ENCODE measurements at regions not wholly inside any gene's neighbourhood (a gene's known extent, or its start where the extent isn't known, plus 50 kb on each side); places are given as distances from the start of the nearest gene placed in this dataset.

GRCh38 chr2:200211643-200212042 lies 94.8 kb upstream of the SPATS2L start:
- peaks cover 3 to 9% of the 10 kb centered on the region in 2 donors for H3K9me3 Mint-ChIP-seq
- H3K4me3 Mint-ChIP-seq: no peak overlapping the region
- ATAC-seq (replicated peaks) (no peak), DNase-seq (no peak)
- no peaks in the 10 kb centered on the region for H3K4me1 Mint-ChIP-seq (ENCODE audit: low read depth in 2 of 2)
- H3K36me3 Mint-ChIP-seq (ENCODE audit: insufficient read depth): no peaks in the 10 kb centered on the region
- no peak overlapping the region for H3K27ac Mint-ChIP-seq
- peaks cover 29 to 33% of the 10 kb centered on the region in 2 donors for H3K27me3 Mint-ChIP-seq

- no peaks in the 10 kb centered on the region for H3K4me1 Mint-ChIP-seq (ENCODE audit: low read depth in 2 of 2)
- no peak overlapping the region for H3K27ac Mint-ChIP-seq
- peaks cover 29 to 45% of the 10 kb centered on the region in 2 donors for H3K27me3 Mint-ChIP-seq
- ATAC-seq (replicated peaks) (no peak), DNase-seq (no peak)
- peaks cover 3 to 9% of the 10 kb centered on the region in 2 donors for H3K9me3 Mint-ChIP-seq
- no peak overlapping the region for H3K4me3 Mint-ChIP-seq
- no peaks in the 10 kb centered on the region for H3K36me3 Mint-ChIP-seq (ENCODE audit: insufficient read depth)
These were observed 93.5 kb upstream of the SPATS2L start for GRCh38 chr2:200212862-200213425.

GRCh38 chr2:200216310-200216709 lies 90.2 kb upstream of the SPATS2L start:
- no peak overlapping the region for H3K4me3 Mint-ChIP-seq
- H3K27ac Mint-ChIP-seq: no peak overlapping the region
- ATAC-seq (replicated peaks) (no peak), DNase-seq (no peak)
- H3K36me3 Mint-ChIP-seq (ENCODE audit: insufficient read depth): no peaks in the 10 kb centered on the region
- no peaks in the 10 kb centered on the region for H3K4me1 Mint-ChIP-seq (ENCODE audit: low read depth in 2 of 2)
- H3K9me3 Mint-ChIP-seq: no peaks in the 10 kb centered on the region
- H3K27me3 Mint-ChIP-seq: peaks cover 20 to 46% of the 10 kb centered on the region in 2 donors

- H3K9me3 Mint-ChIP-seq: no peaks in the 10 kb centered on the region
- H3K4me1 Mint-ChIP-seq (ENCODE audit: low read depth in 2 of 2): no peaks in the 10 kb centered on the region
These were observed 89.2 kb upstream of the SPATS2L start for GRCh38 chr2:200217320-200217719.

GRCh38 chr2:200218645-200219044 lies 87.8 kb upstream of the SPATS2L start:
- Mint-ChIP-seq H3K4me3 (no peak overlapping the region), H3K36me3 (ENCODE audit: insufficient read depth) (no peaks in the 10 kb centered on the region), H3K27ac (no peak overlapping the region), H3K4me1 (ENCODE audit: low read depth in 2 of 2) (no peaks in the 10 kb centered on the region), H3K27me3 (peaks cover 9 to 40% of the 10 kb centered on the region in 2 donors), H3K9me3 (no peaks in the 10 kb centered on the region)
- ATAC-seq (replicated peaks): no peak
- DNase-seq: no peak

More at GRCh38 chr2:200217320-200217719, 89.2 kb upstream of the SPATS2L start:
- H3K27me3 Mint-ChIP-seq: peaks cover 19 to 51% of the 10 kb centered on the region in 2 donors
- H3K27ac Mint-ChIP-seq: no peak overlapping the region
- DNase-seq (no peak), ATAC-seq (replicated peaks) (no peak)
- H3K36me3 Mint-ChIP-seq (ENCODE audit: insufficient read depth): no peaks in the 10 kb centered on the region
- no peak overlapping the region for H3K4me3 Mint-ChIP-seq

- DNase-seq: no peak
- no peak overlapping the region for H3K27ac Mint-ChIP-seq
These were observed 87.0 kb upstream of the SPATS2L start for GRCh38 chr2:200219309-200220113.

GRCh38 chr2:200220251-200220650 lies 86.2 kb upstream of the SPATS2L start:
- Mint-ChIP-seq H3K27ac (no peak overlapping the region), H3K4me1 (ENCODE audit: low read depth in 2 of 2) (no peaks in the 10 kb centered on the region)
- ATAC-seq (replicated peaks): no peak

More at GRCh38 chr2:200219309-200220113, 87.0 kb upstream of the SPATS2L start:
- H3K27me3 Mint-ChIP-seq: peaks cover under 1 to 40% of the 10 kb centered on the region in 2 donors
- no peaks in the 10 kb centered on the region for H3K9me3 Mint-ChIP-seq
- no peaks in the 10 kb centered on the region for H3K4me1 Mint-ChIP-seq (ENCODE audit: low read depth in 2 of 2)
- H3K4me3 Mint-ChIP-seq: no peak overlapping the region
- ATAC-seq (replicated peaks): no peak
- no peaks in the 10 kb centered on the region for H3K36me3 Mint-ChIP-seq (ENCODE audit: insufficient read depth)

DNA sequence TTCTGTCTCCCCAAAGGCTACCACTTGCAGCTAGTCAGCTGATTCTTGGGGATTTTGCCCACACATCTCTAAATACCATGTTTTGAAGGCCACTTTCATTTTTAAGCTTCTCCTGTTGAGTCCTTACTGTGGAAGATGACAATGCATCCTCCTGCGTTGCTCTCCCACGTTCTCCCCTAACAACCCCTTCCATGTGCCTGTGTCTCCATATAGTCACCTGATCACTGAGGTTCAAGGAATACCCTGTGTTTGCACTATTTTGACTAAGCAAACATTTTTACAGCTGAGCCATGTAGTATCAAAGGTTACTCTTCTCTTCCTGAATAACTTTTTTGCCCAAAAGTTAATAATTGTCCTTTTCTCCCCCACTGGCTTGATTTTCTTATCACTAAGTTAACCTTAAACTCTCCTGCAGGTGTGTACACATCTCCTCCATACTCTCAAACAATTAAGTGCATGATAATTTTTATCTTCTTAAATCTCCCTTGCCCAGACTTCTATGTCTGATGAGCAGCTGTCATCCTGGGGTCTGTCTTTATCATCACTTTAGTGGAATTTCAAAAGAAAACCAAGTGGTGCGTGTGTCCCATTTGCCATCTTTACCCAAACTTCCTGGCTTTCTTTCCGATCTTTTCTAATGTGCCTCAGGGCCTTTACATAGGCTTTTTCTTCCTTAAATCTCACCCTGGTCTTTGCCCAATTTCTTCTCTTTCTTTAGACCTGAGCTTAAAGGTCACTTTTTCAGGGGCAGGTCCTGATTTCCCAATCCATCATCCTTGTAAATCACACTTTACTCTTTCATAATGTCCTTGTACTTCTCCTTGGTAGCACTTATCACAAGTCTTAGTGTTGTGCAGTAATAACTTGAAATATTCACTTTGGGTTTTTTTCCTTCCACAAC lies 85.2 kb upstream of the SPATS2L start:
- Mint-ChIP-seq H3K9me3 (no peaks in the 10 kb centered on the region), H3K27me3 (peaks cover 0 to 35% of the 10 kb centered on the region in 2 donors), H3K4me1 (ENCODE audit: low read depth in 2 of 2) (no peaks in the 10 kb centered on the region), H3K4me3 (no peak overlapping the region), H3K36me3 (ENCODE audit: insufficient read depth) (no peaks in the 10 kb centered on the region), H3K27ac (no peak overlapping the region)
- no peak for ATAC-seq (replicated peaks)
- no peak for DNase-seq

More at GRCh38 chr2:200220251-200220650, 86.2 kb upstream of the SPATS2L start:
- Mint-ChIP-seq H3K4me3 (no peak overlapping the region), H3K36me3 (ENCODE audit: insufficient read depth) (no peaks in the 10 kb centered on the region), H3K9me3 (no peaks in the 10 kb centered on the region), H3K27me3 (peaks cover 0 to 44% of the 10 kb centered on the region in 2 donors)
- DNase-seq: no peak

GRCh38 chr2:200222791-200223190 lies 83.7 kb upstream of the SPATS2L start:
- Mint-ChIP-seq H3K27me3 (peaks cover 8 to 27% of the 10 kb centered on the region in 2 donors), H3K9me3 (no peaks in the 10 kb centered on the region), H3K36me3 (ENCODE audit: insufficient read depth) (no peaks in the 10 kb centered on the region), H3K4me3 (no peak overlapping the region), H3K4me1 (ENCODE audit: low read depth in 2 of 2) (peaks cover 0 to 4% of the 10 kb centered on the region in 2 donors), H3K27ac (no peak overlapping the region)
- DNase-seq (no peak), ATAC-seq (replicated peaks) (no peak)

GRCh38 chr2:200223205-200223784 lies 83.2 kb upstream of the SPATS2L start:
- DNase-seq (no peak), ATAC-seq (replicated peaks) (no peak)
- H3K27me3 Mint-ChIP-seq: peaks cover 8 to 26% of the 10 kb centered on the region in 2 donors
- no peaks in the 10 kb centered on the region for H3K36me3 Mint-ChIP-seq (ENCODE audit: insufficient read depth)
- no peak overlapping the region for H3K4me3 Mint-ChIP-seq
- no peak overlapping the region for H3K27ac Mint-ChIP-seq
- H3K4me1 Mint-ChIP-seq (ENCODE audit: low read depth in 2 of 2): peaks cover 0 to 4% of the 10 kb centered on the region in 2 donors
- no peaks in the 10 kb centered on the region for H3K9me3 Mint-ChIP-seq

GRCh38 chr2:200225951-200226350 lies 80.5 kb upstream of the SPATS2L start:
- no peaks in the 10 kb centered on the region for H3K9me3 Mint-ChIP-seq
- H3K36me3 Mint-ChIP-seq (ENCODE audit: insufficient read depth): no peaks in the 10 kb centered on the region
- H3K27me3 Mint-ChIP-seq: peaks cover 8 to 30% of the 10 kb centered on the region in 2 donors
- ATAC-seq (replicated peaks): peak; percentile 63
- H3K27ac Mint-ChIP-seq: no peak overlapping the region
- no peak for DNase-seq
- peak overlapping the region in 1 of 2 donors; percentile 17 for H3K4me3 Mint-ChIP-seq
- H3K4me1 Mint-ChIP-seq (ENCODE audit: low read depth in 2 of 2): peaks cover 0 to 4% of the 10 kb centered on the region in 2 donors

DNA sequence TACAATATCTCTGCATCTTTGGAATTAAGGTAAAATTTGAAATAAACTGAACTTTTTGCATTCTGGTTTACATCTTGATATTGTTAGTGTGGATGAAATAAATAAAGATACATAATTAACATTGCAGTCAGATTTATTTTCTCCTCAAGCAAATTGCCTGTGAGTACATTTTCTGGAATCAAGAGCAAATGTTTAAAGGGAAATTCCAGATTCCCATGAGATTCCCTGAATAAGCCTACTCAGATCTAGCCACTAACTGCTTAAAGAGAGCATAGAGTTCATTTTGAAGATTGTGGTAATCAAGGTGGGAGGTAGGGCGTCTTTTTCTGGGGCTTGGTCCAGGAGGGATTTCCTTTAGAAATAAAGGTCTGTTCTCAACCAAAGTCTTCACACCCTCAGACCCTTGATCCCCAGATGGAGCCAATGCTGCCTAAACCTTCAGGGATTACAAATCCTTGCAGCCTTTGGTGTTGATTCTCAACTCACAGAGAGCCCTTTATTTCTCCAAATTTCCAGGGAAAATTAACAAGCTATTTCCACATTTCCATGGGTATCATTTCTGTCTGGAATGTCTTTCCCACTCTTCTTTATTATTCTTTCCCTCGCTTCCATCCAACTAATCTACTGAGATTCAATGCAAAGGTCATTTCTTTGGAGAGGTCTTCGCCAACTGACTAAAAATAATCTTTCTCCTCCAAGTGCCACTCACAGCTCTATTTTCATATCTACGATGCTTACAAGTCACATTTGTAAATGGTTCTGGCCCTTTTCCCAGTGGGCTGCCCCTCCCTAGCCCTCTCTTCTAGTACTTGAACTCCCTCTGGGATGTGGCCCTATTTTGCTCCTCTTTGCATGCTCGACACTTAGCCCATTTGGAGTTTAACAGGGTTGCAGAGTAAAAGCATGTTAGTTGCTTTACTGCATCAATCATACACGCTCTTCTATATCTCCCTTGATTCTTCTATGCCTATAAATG lies 79.8 kb upstream of the SPATS2L start:
- Mint-ChIP-seq H3K27me3 (peaks cover 12 to 22% of the 10 kb centered on the region in 2 donors), H3K9me3 (no peaks in the 10 kb centered on the region), H3K36me3 (ENCODE audit: insufficient read depth) (no peaks in the 10 kb centered on the region), H3K4me1 (ENCODE audit: low read depth in 2 of 2) (peaks cover 0 to 4% of the 10 kb centered on the region in 2 donors), H3K27ac (no peak overlapping the region), H3K4me3 (peak overlapping the region in 1 of 2 donors; percentile 40)
- no peak for ATAC-seq (replicated peaks)
- DNase-seq: no peak

Data from effector memory CD8-positive, alpha-beta T cell (primary cell).